Common myeloid progenitor, CD34-positive (primary cell): ENCODE measurements at regions not wholly inside any gene's neighbourhood (a gene's known extent, or its start where the extent isn't known, plus 50 kb on each side); places are given as distances from the start of the nearest gene placed in this dataset.

Source experiments
- CTCF ChIA-PET: fragments of 350-600 bp; sonication (Branson Sonifier 250); formaldehyde crosslinking; loops from one replicate; lab custom pipeline; 2021; ENCODE audit warnings: antibody characterized with exemption; lab: Charles Lee
- POLR2A ChIA-PET: fragments of 350-600 bp; sonication (Branson Sonifier 250); formaldehyde crosslinking; loops from one replicate; lab custom pipeline; 2021; ENCODE audit warnings: antibody characterized with exemption; lab: Charles Lee
- DNase-seq, 3 donors: peaks; one replicate each; pipeline versions ENCODE4 v3.0.0 to v3.0.0-alpha.2; 2013
- H3K27ac ChIP-seq, 2 experiments: 1 replicate in 1 of 2; 2 replicates in 1 of 2; pipeline ENCODE4 v1.7.0; 2013; ENCODE audit warnings: inconsistent platforms in 2 of 2, low read length in 2 of 2, mild to moderate bottlenecking in 2 of 2, low read depth in 1 of 2, moderate library complexity in 1 of 2; ENCODE audit not compliant: severe bottlenecking in 2 of 2, insufficient read depth in 1 of 2, poor library complexity in 1 of 2
- H3K27me3 ChIP-seq, 5 experiments: replicated peaks in 2 of 5; 1 replicate in 3 of 5; 2 replicates in 2 of 5; pipeline versions ENCODE4 v1.6.1 to v1.7.0; 2013; ENCODE audit warnings: low read length in 4 of 5, mild to moderate bottlenecking in 2 of 5, moderate library complexity in 2 of 5, inconsistent platforms in 1 of 5; ENCODE audit not compliant: insufficient read depth in 5 of 5, control insufficient read depth in 4 of 5
- H3K36me3 ChIP-seq, 4 experiments: 1 replicate in 2 of 4; 2 replicates in 2 of 4; pipeline versions ENCODE4 v1.6.1 to v1.7.0; 2013; ENCODE audit warnings: low read length in 3 of 4, control low read depth in 1 of 4, mild to moderate bottlenecking in 1 of 4; ENCODE audit not compliant: control insufficient read depth in 4 of 4, insufficient read depth in 4 of 4
- H3K4me1 ChIP-seq, 4 experiments: 1 replicate in 3 of 4; 2 replicates in 1 of 4; pipeline versions ENCODE4 v1.6.1 to v1.7.1; 2013; ENCODE audit warnings: low read length in 3 of 4, mild to moderate bottlenecking in 3 of 4, control low read depth in 1 of 4, inconsistent platforms in 1 of 4, moderate library complexity in 1 of 4; ENCODE audit not compliant: control insufficient read depth in 4 of 4, insufficient read depth in 4 of 4; ENCODE audit errors: control extremely low read depth in 1 of 4
- H3K4me3 ChIP-seq, 7 experiments: 1 replicate in 4 of 7; 2 replicates in 3 of 7; pipeline versions ENCODE4 v1.5.1 to v1.7.0; 2013; ENCODE audit warnings: mild to moderate bottlenecking in 7 of 7, low read length in 6 of 7, moderate library complexity in 6 of 7, inconsistent platforms in 2 of 7, low read depth in 2 of 7, control low read depth in 1 of 7; ENCODE audit not compliant: insufficient read depth in 4 of 7, control insufficient read depth in 1 of 7; ENCODE audit errors: extremely low read depth in 1 of 7
- H3K9me3 ChIP-seq, 5 experiments: 1 replicate in 4 of 5; 2 replicates in 1 of 5; pipeline versions ENCODE4 v1.6.1 to v1.7.1; 2013; ENCODE audit warnings: low read length in 4 of 5, mild to moderate bottlenecking in 2 of 5, inconsistent platforms in 1 of 5, low read depth in 1 of 5, moderate library complexity in 1 of 5; ENCODE audit not compliant: control insufficient read depth in 4 of 5, insufficient read depth in 2 of 5; ENCODE audit errors: control extremely low read depth in 1 of 5
- WGBS: methylation state at CpG from one replicate; pipeline ENCODE4 v1.1.5; 2013; ENCODE audit not compliant: insufficient coverage; 5-methylcytosine and 5-hydroxymethylcytosine counted together

GRCh38 chr9:90400091-90400490 lies 242.5 kb downstream of the DIRAS2 start:
- ChIA-PET POLR2A (no interaction called here), CTCF (no interaction called here)
- no peaks in the 10 kb centered on the region for H3K4me1 ChIP-seq
- WGBS = 96% methylated on average over 3 of the region's 6 CpGs
- no peaks in the 10 kb centered on the region for H3K36me3 ChIP-seq
- no peaks in the 10 kb centered on the region for H3K9me3 ChIP-seq
- no peak overlapping the region for H3K4me3 ChIP-seq
- no peak overlapping the region for H3K27ac ChIP-seq
- peaks cover 0 to 6% (median 2%) of the 10 kb centered on the region in 5 experiments for H3K27me3 ChIP-seq
- DNase-seq = no peak

- WGBS = 100% methylated on average over 1 of the region's 3 CpGs
- no peak overlapping the region for H3K27ac ChIP-seq
- CTCF ChIA-PET = no interaction called here
- no peaks in the 10 kb centered on the region for H3K36me3 ChIP-seq
- no peaks in the 10 kb centered on the region for H3K4me1 ChIP-seq
- POLR2A ChIA-PET = no interaction called here
- DNase-seq = no peak
- peaks cover 0 to 6% (median 4%) of the 10 kb centered on the region in 5 experiments for H3K9me3 ChIP-seq
- no peak overlapping the region for H3K4me3 ChIP-seq
- peaks cover 0 to 9% (median 0%) of the 10 kb centered on the region in 5 experiments for H3K27me3 ChIP-seq
Observed at GRCh38 chr9:90408659-90409058, 234.0 kb downstream of the DIRAS2 start.

GRCh38 chr9:90419221-90419851 lies 223.3 kb downstream of the DIRAS2 start:
- Histone ChIP-seq H3K9me3 (no peaks in the 10 kb centered on the region), H3K4me1 (no peaks in the 10 kb centered on the region), H3K27me3 (peaks cover 0 to 4% (median 0%) of the 10 kb centered on the region in 5 experiments), H3K27ac (no peak overlapping the region), H3K4me3 (no peak overlapping the region), H3K36me3 (no peaks in the 10 kb centered on the region)
- WGBS = 100% methylated on average over 2 of the region's 4 CpGs
- ChIA-PET CTCF (no interaction called here), POLR2A (interaction anchor here (0.6 kb wide), 1 partner anchor 240 kb away, joined by 3 read pairs; no protein-coding TSS in a partner anchor)
- no peak for DNase-seq

GRCh38 chr9:90420211-90420610 lies 222.4 kb downstream of the DIRAS2 start:
- no peaks in the 10 kb centered on the region for H3K9me3 ChIP-seq
- ChIA-PET POLR2A (no interaction called here), CTCF (no interaction called here)
- H3K4me3 ChIP-seq = no peak overlapping the region
- H3K27ac ChIP-seq = no peak overlapping the region
- H3K36me3 ChIP-seq = no peaks in the 10 kb centered on the region
- H3K27me3 ChIP-seq = peaks cover 0 to 4% (median 0%) of the 10 kb centered on the region in 5 experiments
- WGBS = 93% methylated on average over 3 of the region's 3 CpGs
- DNase-seq = no peak
- H3K4me1 ChIP-seq = no peaks in the 10 kb centered on the region

GRCh38 chr9:90420768-90421513 lies 221.7 kb downstream of the DIRAS2 start:
- no peaks in the 10 kb centered on the region for H3K36me3 ChIP-seq
- WGBS = 70% methylated on average over 7 of the region's 9 CpGs
- CTCF ChIA-PET = no interaction called here

GRCh38 chr9:90421786-90422185 lies 220.8 kb downstream of the DIRAS2 start:
- WGBS = 93% methylated on average over 3 of the region's 3 CpGs
- Histone ChIP-seq H3K27ac (no peak overlapping the region), H3K27me3 (peaks cover 0 to 4% (median 0%) of the 10 kb centered on the region in 5 experiments), H3K36me3 (no peaks in the 10 kb centered on the region), H3K4me1 (no peaks in the 10 kb centered on the region), H3K9me3 (no peaks in the 10 kb centered on the region), H3K4me3 (no peak overlapping the region)
- POLR2A ChIA-PET = no interaction called here
- DNase-seq = no peak
- CTCF ChIA-PET = no interaction called here

More at GRCh38 chr9:90420768-90421513, 221.7 kb downstream of the DIRAS2 start:
- DNase-seq = no peak
- Histone ChIP-seq H3K4me1 (no peaks in the 10 kb centered on the region), H3K4me3 (no peak overlapping the region), H3K27me3 (peaks cover 0 to 4% (median 0%) of the 10 kb centered on the region in 5 experiments), H3K27ac (no peak overlapping the region), H3K9me3 (no peaks in the 10 kb centered on the region)
- POLR2A ChIA-PET = no interaction called here

- Histone ChIP-seq H3K36me3 (no peaks in the 10 kb centered on the region), H3K9me3 (no peaks in the 10 kb centered on the region), H3K4me3 (no peak overlapping the region), H3K4me1 (no peaks in the 10 kb centered on the region), H3K27me3 (peaks cover 0 to 7% (median 4%) of the 10 kb centered on the region in 5 experiments), H3K27ac (no peak overlapping the region)
- ChIA-PET CTCF (no interaction called here), POLR2A (no interaction called here)
- no peak for DNase-seq
- 73% methylated on average over 5 of the region's 10 CpGs for WGBS
Observed at GRCh38 chr9:90423661-90424193, 218.9 kb downstream of the DIRAS2 start.
